GM19351 (cell line): ENCODE measurements at regions not wholly inside any gene's neighbourhood (a gene's known extent, or its start where the extent isn't known, plus 50 kb on each side); places are given as distances from the start of the nearest gene placed in this dataset.

ENCODE experiments used
- ATAC-seq: cut with Tn5 transposase; IDR thresholded peaks from one replicate; pipeline ENCODE4 v1.9.1; 2021; ENCODE audit warnings: mild to moderate bottlenecking, moderate library complexity; ENCODE audit not compliant: unreplicated experiment

- no peak for ATAC-seq
Measured at GRCh38 chr3:132183811-132184210, 133.4 kb upstream of the ACP3 start.

DNA sequence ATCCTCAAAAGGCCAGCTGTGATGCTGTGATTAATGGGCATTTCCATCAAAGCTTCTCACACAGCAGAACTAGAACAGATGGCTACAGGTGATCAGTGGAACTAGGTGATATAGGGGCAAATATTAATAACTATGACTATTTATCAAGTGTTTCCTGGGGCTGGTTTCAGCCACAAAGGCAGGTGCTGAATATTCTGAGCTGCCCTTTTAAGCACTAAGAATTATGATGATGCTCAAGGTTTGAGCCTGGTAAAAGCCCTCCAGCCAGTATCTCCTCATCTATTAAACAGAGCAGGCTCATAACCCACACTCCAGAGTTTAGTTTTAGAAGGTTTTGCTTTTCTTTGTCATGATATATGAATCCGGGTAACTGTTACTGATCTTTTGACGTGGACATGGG is 129.5 kb upstream of the ACP3 start:
- no peak for ATAC-seq

- no peak for ATAC-seq
Measured at GRCh38 chr3:132189601-132190000, 127.6 kb upstream of the ACP3 start.

GRCh38 chr3:132196113-132196512 is 121.1 kb upstream of the ACP3 start:
- no peak for ATAC-seq

DNA sequence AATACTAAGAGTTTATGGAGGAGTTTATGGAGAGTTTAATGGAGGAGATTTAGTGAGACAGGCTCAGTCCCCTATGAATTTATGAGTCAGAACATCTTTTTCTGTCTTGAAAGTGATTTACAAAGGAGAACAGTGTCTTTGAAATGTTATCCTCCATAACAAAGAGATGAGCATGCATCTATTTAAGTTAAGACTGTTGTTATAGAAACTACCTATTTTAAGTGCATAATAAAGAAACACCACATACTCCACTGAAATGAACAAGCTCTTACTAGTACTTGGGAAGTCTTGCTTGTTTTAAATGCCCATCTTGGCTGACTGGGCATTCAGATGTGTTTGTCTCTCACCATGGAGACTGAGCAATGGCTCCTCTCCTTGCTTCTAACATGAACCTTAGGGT is 118.7 kb upstream of the ACP3 start:
- no peak for ATAC-seq

DNA sequence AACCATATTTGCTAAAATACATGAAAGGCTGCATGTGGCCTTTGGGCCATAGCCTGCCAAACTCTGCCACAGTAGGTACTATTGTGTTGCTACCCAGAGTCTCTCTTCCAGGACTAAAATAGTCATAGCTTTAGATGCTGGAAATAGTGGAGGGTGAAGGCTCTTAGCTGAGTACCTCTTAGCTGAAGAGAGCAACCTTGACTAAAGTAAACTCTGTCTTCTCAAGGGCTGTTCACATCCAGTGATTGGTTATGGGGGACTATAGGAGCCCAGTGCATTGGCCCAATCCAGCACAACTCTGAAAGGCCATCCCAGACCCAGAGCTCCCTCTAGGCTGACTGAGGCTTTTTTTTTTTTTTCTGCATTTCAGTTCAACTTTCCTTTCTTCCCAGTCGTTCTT is 117.8 kb upstream of the ACP3 start:
- ATAC-seq = no peak

GRCh38 chr3:132202586-132202985 is 114.6 kb upstream of the ACP3 start:
- ATAC-seq = no peak

DNA sequence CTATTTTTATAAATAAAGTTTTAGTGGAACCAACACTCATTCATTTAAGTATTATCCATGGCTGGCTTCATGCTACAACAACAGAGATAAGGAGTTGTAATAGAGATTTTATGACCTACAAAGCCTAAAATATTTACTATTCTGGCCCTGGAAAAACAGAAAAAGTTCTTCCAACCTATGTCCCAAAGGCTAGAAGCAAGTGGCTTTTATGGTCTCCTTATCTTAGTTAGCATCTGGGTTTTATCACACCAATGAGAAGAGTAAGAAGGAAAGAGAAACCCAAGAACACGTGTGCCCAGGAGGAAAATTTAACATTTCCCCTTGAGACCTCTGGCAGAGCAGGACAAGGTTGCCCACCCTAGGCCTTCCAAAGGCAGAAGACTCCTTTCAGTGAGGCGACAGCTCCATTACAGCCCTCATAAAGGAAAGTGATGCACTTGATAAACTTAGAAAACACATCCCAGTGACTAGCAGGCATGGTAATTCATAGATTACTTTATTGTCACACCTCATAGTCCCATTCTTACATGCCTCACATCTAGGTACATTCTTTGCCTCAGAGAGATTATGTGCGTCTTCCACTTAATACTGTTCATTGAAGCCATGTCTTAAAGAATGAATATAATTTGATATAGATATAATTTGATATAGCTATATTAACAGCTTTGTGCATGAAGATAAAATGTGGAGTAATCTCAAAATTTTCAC is 113.2 kb upstream of the ACP3 start:
- ATAC-seq = no peak

GRCh38 chr3:132205609-132206008 is 111.6 kb upstream of the ACP3 start:
- ATAC-seq = no peak

- ATAC-seq = no peak
Measured at GRCh38 chr3:132209855-132210254, 107.4 kb upstream of the ACP3 start.

- ATAC-seq = peak; percentile 66
Measured at GRCh38 chr3:132210476-132211346, 106.5 kb upstream of the ACP3 start.

DNA sequence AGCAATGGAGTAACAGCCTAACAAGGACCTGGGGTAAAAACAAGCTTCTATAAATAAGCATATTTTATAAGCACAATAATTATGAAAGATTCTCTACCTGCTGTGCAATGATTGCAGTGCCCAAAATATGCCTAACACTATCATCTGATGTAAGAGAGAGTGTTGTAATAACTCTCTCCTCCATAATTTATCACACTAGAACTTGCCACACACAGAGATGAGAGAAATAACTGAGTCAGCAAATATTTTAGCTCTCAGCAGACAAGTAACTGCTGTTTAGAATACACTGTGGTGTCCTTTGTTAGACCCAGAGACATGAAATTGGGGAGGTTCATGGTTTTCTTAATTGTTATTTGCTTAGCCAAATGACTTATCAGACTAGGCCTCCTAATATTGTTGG is 105.3 kb upstream of the ACP3 start:
- no peak for ATAC-seq

DNA sequence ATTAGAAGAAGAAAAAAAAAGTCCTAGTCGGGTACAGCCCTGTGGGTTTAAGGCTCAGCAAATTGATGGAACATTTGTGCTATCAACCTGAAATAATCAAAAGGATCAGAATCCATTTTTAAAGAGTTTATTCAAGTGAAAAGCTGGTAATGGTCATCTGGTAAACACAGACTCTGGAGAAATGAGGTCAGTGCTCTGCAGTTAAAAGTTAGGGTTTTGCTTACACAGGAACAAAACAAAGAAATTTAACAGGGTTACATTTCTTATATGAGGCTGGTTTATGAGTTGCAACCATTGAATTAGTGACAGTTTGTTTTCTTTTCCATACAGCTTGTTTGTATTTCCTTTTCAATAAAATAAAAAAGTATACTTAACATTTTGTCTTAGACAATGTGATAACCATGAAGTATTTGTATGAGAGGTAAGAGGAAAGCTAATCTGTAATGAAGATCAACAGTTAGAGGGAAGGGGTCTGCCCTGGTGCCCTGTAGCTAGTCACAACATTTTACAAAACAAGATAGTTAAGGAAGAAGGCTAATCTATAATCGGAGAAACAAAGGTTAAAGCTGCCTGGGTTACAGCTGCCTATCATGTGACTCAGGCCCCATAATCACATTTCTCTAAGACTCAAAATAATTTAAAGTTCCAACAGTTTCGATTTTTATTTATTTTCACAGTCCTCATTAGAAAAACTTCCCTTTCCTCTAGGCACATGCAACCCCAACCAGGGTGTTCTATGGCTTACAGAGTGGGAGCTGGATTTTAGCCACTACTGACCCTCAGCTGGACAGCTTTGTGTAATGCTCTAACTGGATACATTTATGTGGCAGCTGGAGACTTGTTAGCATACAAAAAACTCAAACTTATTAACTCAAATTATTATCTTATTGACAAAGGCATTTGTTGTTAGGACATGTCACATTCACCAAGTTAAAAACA is 98.1 kb upstream of the ACP3 start:
- no peak for ATAC-seq

DNA sequence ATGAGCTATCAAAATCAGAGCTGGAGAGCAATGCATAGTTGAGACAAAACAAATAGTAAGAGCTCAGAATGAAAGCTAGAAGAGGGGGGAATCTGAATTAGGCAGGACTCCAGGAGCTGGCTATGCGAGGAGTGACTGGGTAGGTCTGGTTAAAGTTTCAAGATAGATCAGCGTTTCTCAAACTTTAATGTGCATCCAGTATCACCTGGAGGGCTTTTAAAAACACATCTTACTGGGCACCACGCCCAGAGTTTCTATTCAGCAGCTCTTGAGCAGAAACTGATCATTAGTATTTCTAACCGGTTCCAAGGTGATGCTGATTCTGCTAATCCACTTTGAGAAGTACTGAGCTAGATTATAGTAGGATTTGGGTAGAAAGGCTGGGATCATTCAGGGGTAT is 96.2 kb upstream of the ACP3 start:
- no peak for ATAC-seq

- ATAC-seq = no peak
Measured at GRCh38 chr3:132222868-132223538, 94.2 kb upstream of the ACP3 start.

GRCh38 chr3:132225664-132226063 is 91.5 kb upstream of the ACP3 start:
- ATAC-seq = no peak

GRCh38 chr3:132228923-132229322 is 88.3 kb upstream of the ACP3 start:
- ATAC-seq = no peak

GRCh38 chr3:132229641-132230040 is 87.6 kb upstream of the ACP3 start:
- ATAC-seq = no peak

DNA sequence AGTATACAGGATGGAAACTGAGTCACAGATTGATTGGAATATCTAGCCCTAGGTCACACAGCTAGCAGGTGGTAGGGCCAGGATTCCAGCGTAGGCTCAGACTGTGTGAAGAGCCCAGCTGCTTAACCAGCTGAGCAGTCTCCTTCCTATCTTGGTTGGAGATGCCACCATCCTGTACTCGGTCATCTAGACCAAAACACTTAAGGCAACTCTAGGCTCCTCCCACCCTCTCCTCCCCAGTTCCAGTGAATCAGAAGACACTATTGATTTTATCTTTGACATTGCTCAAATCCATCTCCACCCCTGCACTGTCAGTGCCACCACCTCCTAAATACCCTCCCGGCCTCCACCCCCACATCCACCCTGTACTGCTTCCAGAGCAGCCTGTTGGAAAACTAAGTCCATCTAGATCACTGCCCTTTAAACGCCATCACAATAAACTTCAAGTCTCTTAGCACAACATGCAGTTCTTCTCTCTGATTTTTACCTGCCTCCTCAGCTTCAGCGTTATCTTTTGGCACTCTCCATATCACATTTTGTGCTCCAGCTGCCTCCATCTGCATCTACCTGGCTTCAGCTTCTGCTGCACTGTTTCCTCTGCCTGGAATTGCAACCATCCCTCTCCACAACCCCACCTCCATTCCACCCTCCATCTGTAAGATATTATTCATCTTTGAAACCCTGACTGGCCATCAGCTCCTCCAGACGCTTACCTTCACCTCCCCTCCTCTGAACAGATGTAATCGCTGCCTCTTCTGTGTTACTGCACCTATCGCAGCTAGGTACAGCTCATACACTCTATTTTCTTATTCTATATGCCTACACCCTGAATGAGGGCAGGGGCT is 86.8 kb upstream of the ACP3 start:
- no peak for ATAC-seq

- ATAC-seq = no peak
Measured at GRCh38 chr3:132231633-132232032, 85.6 kb upstream of the ACP3 start.
